Nephron (organoid): ENCODE measurements at regions not wholly inside any gene's neighbourhood (a gene's known extent, or its start where the extent isn't known, plus 50 kb on each side); places are given as distances from the start of the nearest gene placed in this dataset.
A peak's percentile ranks its signal among the peaks of the same experiment; 100 is the strongest.

ENCODE experiments used
- H3K27ac Mint-ChIP-seq, 3 experiments: 2 replicates each; pipeline ENCODE4 v1.8.0; 2020; ENCODE audit warnings: mixed read lengths in 3 of 3, mild to moderate bottlenecking in 2 of 3, moderate library complexity in 1 of 3
- H3K27me3 Mint-ChIP-seq: 2 replicates; pipeline ENCODE4 v1.8.0; 2021; ENCODE audit warnings: low read depth, mild to moderate bottlenecking, moderate library complexity, mixed read lengths
- H3K36me3 Mint-ChIP-seq: 2 replicates; pipeline ENCODE4 v1.8.0; 2020; ENCODE audit warnings: low read depth, mixed read lengths
- H3K4me1 Mint-ChIP-seq: 2 replicates; pipeline ENCODE4 v1.8.0; 2020; ENCODE audit warnings: mixed read lengths
- H3K4me3 Mint-ChIP-seq, 3 experiments: 2 replicates each; pipeline ENCODE4 v1.8.0; 2020; ENCODE audit warnings: mild to moderate bottlenecking in 3 of 3, mixed read lengths in 3 of 3, moderate library complexity in 2 of 3
- H3K9me3 Mint-ChIP-seq: 2 replicates; pipeline ENCODE4 v1.8.0; 2020; ENCODE audit warnings: mixed read lengths
- CTCF ChIP-seq, 3 experiments: fragments of 200-600 bp; sonication (generic); IDR thresholded peaks; one replicate each; pipeline ENCODE4 v1.5.0; 2021; ENCODE audit warnings: antibody characterized with exemption in 3 of 3; ENCODE audit not compliant: unreplicated experiment in 3 of 3

GRCh38 chr1:209430821-209431259 is 152.7 kb upstream of the CAMK1G start:
- no peaks in the 10 kb centered on the region for H3K9me3 Mint-ChIP-seq
- TF ChIP-seq CTCF (IDR thresholded peaks at IDR 0.05; ENCODE audit: unreplicated experiment in 3 of 3) = no peak
- H3K4me1 Mint-ChIP-seq = peaks cover 7% of the 10 kb centered on the region
- H3K36me3 Mint-ChIP-seq = no peaks in the 10 kb centered on the region
- peak overlapping the region in 1 of 3 experiments; percentile 19 for H3K27ac Mint-ChIP-seq
- peaks cover 56% of the 10 kb centered on the region for H3K27me3 Mint-ChIP-seq
- H3K4me3 Mint-ChIP-seq = peak overlapping the region in 1 of 3 experiments; percentile 6

GRCh38 chr1:209431402-209431801 is 152.1 kb upstream of the CAMK1G start:
- H3K36me3 Mint-ChIP-seq = no peaks in the 10 kb centered on the region
- no peak overlapping the region for H3K4me3 Mint-ChIP-seq
- H3K9me3 Mint-ChIP-seq = no peaks in the 10 kb centered on the region
- H3K27ac Mint-ChIP-seq = no peak overlapping the region
- TF ChIP-seq CTCF (IDR thresholded peaks at IDR 0.05; ENCODE audit: unreplicated experiment in 3 of 3) = no peak
- peaks cover 51% of the 10 kb centered on the region for H3K27me3 Mint-ChIP-seq
- H3K4me1 Mint-ChIP-seq = peaks cover 7% of the 10 kb centered on the region

- Mint-ChIP-seq H3K4me1 (peaks cover 7% of the 10 kb centered on the region), H3K9me3 (no peaks in the 10 kb centered on the region), H3K36me3 (no peaks in the 10 kb centered on the region), H3K27ac (peak overlapping the region in 1 of 3 experiments; percentile 73), H3K4me3 (no peak overlapping the region), H3K27me3 (peaks cover 47% of the 10 kb centered on the region)
- TF ChIP-seq CTCF (IDR thresholded peaks at IDR 0.05; ENCODE audit: unreplicated experiment in 3 of 3) = no peak
Observed at GRCh38 chr1:209431813-209432442, 151.6 kb upstream of the CAMK1G start.

- no peaks in the 10 kb centered on the region for H3K36me3 Mint-ChIP-seq
- H3K9me3 Mint-ChIP-seq = no peaks in the 10 kb centered on the region
- H3K4me1 Mint-ChIP-seq = peaks cover 7% of the 10 kb centered on the region
- H3K27ac Mint-ChIP-seq = peak overlapping the region in 1 of 3 experiments; percentile 73
- peaks cover 42% of the 10 kb centered on the region for H3K27me3 Mint-ChIP-seq
- no peak for TF ChIP-seq CTCF (IDR thresholded peaks at IDR 0.05; ENCODE audit: unreplicated experiment in 3 of 3)
- H3K4me3 Mint-ChIP-seq = no peak overlapping the region
Observed at GRCh38 chr1:209432443-209432825, 151.1 kb upstream of the CAMK1G start.

GRCh38 chr1:209433649-209434031 is 149.9 kb upstream of the CAMK1G start:
- no peaks in the 10 kb centered on the region for H3K9me3 Mint-ChIP-seq
- no peaks in the 10 kb centered on the region for H3K36me3 Mint-ChIP-seq
- peaks cover 7% of the 10 kb centered on the region for H3K4me1 Mint-ChIP-seq
- H3K27me3 Mint-ChIP-seq = peaks cover 31% of the 10 kb centered on the region
- no peak for TF ChIP-seq CTCF (IDR thresholded peaks at IDR 0.05; ENCODE audit: unreplicated experiment in 3 of 3)
- peak overlapping the region; percentile 7 to 88 (median 48) for H3K27ac Mint-ChIP-seq
- H3K4me3 Mint-ChIP-seq = no peak overlapping the region

- Mint-ChIP-seq H3K4me3 (no peak overlapping the region), H3K27me3 (peaks cover 30% of the 10 kb centered on the region), H3K27ac (peak overlapping the region in 1 of 3 experiments; percentile 50), H3K4me1 (peaks cover 7% of the 10 kb centered on the region), H3K36me3 (no peaks in the 10 kb centered on the region), H3K9me3 (no peaks in the 10 kb centered on the region)
- TF ChIP-seq CTCF (IDR thresholded peaks at IDR 0.05; ENCODE audit: unreplicated experiment in 3 of 3) = no peak
Observed at GRCh38 chr1:209434066-209434465, 149.4 kb upstream of the CAMK1G start.
